Esophagus squamous epithelium (tissue), 5 donors: ENCODE measurements at regions not wholly inside any gene's neighbourhood (a gene's known extent, or its start where the extent isn't known, plus 50 kb on each side); places are given as distances from the start of the nearest gene placed in this dataset.

Source experiments
- DNase-seq: peaks from one replicate; lab custom pipeline; 2025; lab: John Stamatoyannopoulos, UW
- H3K27ac ChIP-seq, 4 donors: fragments of 200-600 bp; sonication (generic); one replicate each; pipeline ENCODE4 v1.5.1; 2016 to 2019; ENCODE audit warnings: mild to moderate bottlenecking in 1 of 4
- H3K27me3 ChIP-seq, 4 donors: fragments of 200-600 bp; sonication (generic); 1 replicate in 3 of 4; 2 replicates in 1 of 4; pipeline versions ENCODE4 v1.5.1 to v1.6.0; 2017 to 2021; ENCODE audit warnings: antibody characterized with exemption in 1 of 4
- H3K36me3 ChIP-seq, 3 donors: fragments of 200-600 bp; sonication (generic); one replicate each; pipeline ENCODE4 v1.5.1; 2016 to 2019
- H3K4me1 ChIP-seq, 3 donors: fragments of 200-600 bp; sonication (generic); one replicate each; pipeline ENCODE4 v1.5.1; 2017 to 2019
- H3K4me3 ChIP-seq, 4 donors: fragments of 200-600 bp; sonication (generic); 1 replicate in 3 of 4; 2 replicates in 1 of 4; pipeline ENCODE4 v1.5.1; 2016 to 2019; ENCODE audit warnings: mild to moderate bottlenecking in 2 of 4, moderate library complexity in 1 of 4
- H3K9me3 ChIP-seq, 3 donors: fragments of 200-600 bp; sonication (generic); one replicate each; pipeline ENCODE4 v1.5.1; 2016 to 2019
- POLR2A ChIP-seq, 4 donors: fragments of 450-650 bp; IDR thresholded peaks; one replicate each; pipeline ENCODE4 v1.6.1; 2017; ENCODE audit warnings: antibody characterized with exemption in 4 of 4, mild to moderate bottlenecking in 4 of 4, moderate library complexity in 3 of 4
- WGBS, 2 donors: methylation state at CpG; one replicate each; pipeline ENCODE4 v1.1.5; 2018; 5-methylcytosine and 5-hydroxymethylcytosine counted together
- intact Hi-C: fragments of 100-400 bp; cut with DNase I; formaldehyde crosslinking; loops from one replicate; pipeline ENCODE4 v1.15.0; 2022
- TF ChIP-seq, protein P1 (sequence below), 6 experiments: fragments of 450-650 bp in 4 of 6; fragments of 200-600 bp in 2 of 6; sonication (generic) in 2 of 6; IDR thresholded peaks; one replicate each; pipeline ENCODE4 v1.5.1; 2016 to 2019; ENCODE audit warnings: antibody characterized with exemption in 6 of 6, mild to moderate bottlenecking in 4 of 6, moderate library complexity in 4 of 6
- donor health status: DM: yes; HTN: yes; CAD: no.

DNA sequence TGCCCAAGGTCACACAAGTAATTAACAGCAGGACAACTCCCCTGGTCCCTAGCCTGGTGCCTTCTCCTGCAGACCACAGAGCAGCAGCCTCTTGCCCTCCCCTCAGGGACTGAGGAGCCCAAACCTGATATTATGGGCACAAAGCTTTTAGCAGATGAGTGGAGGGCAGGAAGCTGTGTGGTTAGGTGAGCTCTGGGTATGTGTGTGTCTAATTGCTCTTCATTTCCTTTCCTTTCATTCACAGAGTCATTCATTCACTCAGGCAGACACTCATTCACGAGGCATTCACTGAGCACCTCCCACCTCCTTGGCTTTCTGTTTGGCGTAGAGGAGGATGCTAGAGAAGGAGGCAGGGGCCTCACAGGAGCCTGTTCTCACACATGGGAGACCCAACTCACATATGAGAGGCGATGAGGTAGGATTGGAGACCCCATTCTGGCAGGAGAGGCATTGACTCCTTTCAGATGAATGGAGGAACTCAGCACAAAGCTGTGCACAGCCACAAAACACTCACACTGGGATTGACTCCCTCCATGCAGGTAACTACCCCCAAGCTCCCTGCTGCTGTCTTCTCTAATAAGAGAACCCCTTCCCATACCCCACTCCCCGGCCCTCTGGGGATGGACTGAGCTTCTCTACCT is 306.8 kb upstream of the SKOR2 start:
- no peak overlapping the region for H3K27ac ChIP-seq
- no peaks in the 10 kb centered on the region for H3K4me1 ChIP-seq
- DNase-seq: no peak
- peaks cover 0 to 39% (median 0%) of the 10 kb centered on the region in 4 donors for H3K27me3 ChIP-seq
- TF ChIP-seq, protein P1, sequence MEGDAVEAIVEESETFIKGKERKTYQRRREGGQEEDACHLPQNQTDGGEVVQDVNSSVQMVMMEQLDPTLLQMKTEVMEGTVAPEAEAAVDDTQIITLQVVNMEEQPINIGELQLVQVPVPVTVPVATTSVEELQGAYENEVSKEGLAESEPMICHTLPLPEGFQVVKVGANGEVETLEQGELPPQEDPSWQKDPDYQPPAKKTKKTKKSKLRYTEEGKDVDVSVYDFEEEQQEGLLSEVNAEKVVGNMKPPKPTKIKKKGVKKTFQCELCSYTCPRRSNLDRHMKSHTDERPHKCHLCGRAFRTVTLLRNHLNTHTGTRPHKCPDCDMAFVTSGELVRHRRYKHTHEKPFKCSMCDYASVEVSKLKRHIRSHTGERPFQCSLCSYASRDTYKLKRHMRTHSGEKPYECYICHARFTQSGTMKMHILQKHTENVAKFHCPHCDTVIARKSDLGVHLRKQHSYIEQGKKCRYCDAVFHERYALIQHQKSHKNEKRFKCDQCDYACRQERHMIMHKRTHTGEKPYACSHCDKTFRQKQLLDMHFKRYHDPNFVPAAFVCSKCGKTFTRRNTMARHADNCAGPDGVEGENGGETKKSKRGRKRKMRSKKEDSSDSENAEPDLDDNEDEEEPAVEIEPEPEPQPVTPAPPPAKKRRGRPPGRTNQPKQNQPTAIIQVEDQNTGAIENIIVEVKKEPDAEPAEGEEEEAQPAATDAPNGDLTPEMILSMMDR (IDR thresholded peaks at IDR 0.05): no peak
- TF ChIP-seq POLR2A (IDR thresholded peaks at IDR 0.05): no peak
- H3K4me3 ChIP-seq: no peak overlapping the region
- WGBS, 2 donors: 39 to 57% methylated on average over 4 of the region's 4 CpGs
- intact Hi-C loops: no loop called here
- H3K9me3 ChIP-seq: no peaks in the 10 kb centered on the region
- H3K36me3 ChIP-seq: no peaks in the 10 kb centered on the region

DNA sequence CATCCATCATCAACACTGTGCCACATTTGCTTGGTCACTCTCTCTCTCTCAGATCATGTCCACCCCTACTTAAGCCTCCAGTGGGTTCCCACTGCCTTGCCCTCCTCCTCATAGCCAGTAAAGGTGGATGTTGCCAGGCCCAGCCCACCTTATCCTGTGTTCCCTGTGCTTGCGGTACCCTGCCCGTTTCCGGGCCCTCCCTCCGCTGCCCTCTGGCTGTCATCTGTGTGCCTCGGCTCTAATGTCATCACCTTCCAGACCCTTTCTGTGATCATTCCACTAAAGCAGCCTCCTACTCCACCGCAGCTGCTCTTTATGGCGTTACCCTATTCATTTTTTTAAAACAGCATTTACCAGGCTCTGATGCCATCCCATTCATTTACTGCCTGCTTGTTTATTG is 305.7 kb upstream of the SKOR2 start:
- intact Hi-C loops: no loop called here
- H3K4me3 ChIP-seq: no peak overlapping the region
- WGBS, 2 donors: 77% methylated on average over 7 of the region's 7 CpGs
- H3K27ac ChIP-seq: no peak overlapping the region
- no peaks in the 10 kb centered on the region for H3K36me3 ChIP-seq
- no peaks in the 10 kb centered on the region for H3K9me3 ChIP-seq
- DNase-seq: no peak
- no peaks in the 10 kb centered on the region for H3K4me1 ChIP-seq
- peaks cover 0 to 36% (median 0%) of the 10 kb centered on the region in 4 donors for H3K27me3 ChIP-seq
- TF ChIP-seq POLR2A (IDR thresholded peaks at IDR 0.05): no peak
- TF ChIP-seq, protein P1 (IDR thresholded peaks at IDR 0.05): no peak

DNA sequence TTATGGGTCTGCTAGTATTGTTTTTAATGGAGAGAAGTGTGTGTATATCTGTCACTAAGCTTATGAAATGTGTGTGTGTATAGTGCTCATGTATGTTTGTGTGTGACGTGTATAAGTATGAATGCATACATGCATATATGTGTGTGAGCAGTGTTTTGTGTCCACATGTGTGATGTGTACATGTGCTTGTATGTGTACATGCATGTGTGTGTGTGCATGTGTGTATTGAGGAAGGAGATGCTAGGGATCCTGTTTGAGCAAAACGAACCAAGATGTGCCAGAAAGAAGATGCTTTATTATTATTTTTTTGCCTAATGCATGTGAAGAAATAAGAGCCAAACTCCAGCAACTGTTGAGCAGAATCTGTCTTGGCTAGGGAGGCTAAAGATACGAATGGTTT is 301.3 kb upstream of the SKOR2 start:
- intact Hi-C loops: no loop called here

DNA sequence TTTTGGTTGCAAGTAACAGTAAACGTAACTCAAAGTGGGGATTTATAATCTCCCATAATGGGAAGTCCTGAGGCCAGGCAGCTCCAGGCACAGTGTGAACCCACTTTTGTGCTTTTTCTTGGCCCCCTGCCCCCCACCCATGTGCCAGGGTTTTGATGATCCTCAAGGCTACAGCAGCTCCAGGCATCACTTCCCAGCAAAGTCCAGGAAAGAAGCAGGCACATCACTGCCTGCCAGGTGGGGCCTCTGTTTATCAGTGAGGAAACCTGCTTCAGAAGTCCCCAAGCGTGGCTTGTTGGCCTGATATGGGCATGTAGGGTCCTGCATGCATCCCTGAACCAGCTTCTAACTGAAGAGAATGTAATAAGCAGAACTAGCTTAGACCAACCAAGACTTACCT is 299.2 kb upstream of the SKOR2 start:
- no peaks in the 10 kb centered on the region for H3K36me3 ChIP-seq
- H3K4me3 ChIP-seq: no peak overlapping the region
- no peak for DNase-seq
- 50 to 100% methylated on average over 1 to 2 of the region's 2 CpGs for WGBS, 2 donors
- H3K4me1 ChIP-seq: no peaks in the 10 kb centered on the region
- H3K27me3 ChIP-seq: peaks cover 0 to 5% (median 0%) of the 10 kb centered on the region in 4 donors
- H3K9me3 ChIP-seq: no peaks in the 10 kb centered on the region
- TF ChIP-seq, protein P1 (IDR thresholded peaks at IDR 0.05): no peak
- no peak for TF ChIP-seq POLR2A (IDR thresholded peaks at IDR 0.05)
- no peak overlapping the region for H3K27ac ChIP-seq
- intact Hi-C loops: no loop called here

More for the DNA sequence above, 301.3 kb upstream of the SKOR2 start:
- H3K36me3 ChIP-seq: no peaks in the 10 kb centered on the region
- H3K27ac ChIP-seq: no peak overlapping the region
- no peak overlapping the region for H3K4me3 ChIP-seq
- H3K9me3 ChIP-seq: no peaks in the 10 kb centered on the region
- no peaks in the 10 kb centered on the region for H3K4me1 ChIP-seq
- no peaks in the 10 kb centered on the region for H3K27me3 ChIP-seq
- TF ChIP-seq, protein P1 (IDR thresholded peaks at IDR 0.05): no peak
- WGBS, 2 donors: 72 to 79% methylated on average over 3 of the region's 3 CpGs
- DNase-seq: no peak

DNA sequence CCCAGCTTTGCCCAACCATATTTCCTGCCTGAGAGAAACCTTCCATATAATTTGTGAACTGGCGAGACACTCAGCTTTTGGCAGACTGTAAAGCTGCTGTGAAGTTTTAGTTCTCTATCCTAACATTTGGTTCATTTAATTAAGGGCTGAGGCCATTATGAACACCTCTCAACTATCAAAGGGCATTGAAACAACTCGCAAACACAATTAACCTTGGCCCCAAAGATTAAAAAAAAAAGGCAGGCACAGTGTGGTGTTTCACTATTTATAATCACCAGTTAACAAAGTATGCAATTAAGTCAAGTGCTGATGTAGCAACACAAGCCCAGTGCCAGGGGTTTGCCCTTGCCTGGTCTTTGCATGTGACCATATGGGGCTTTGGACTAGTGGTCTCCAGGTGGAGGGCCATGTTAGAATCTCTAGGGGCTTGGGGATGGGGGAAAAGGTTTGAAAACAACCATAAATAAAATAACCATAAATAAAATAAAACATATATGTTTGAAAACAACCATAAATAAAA is 297.6 kb upstream of the SKOR2 start:
- no peak for TF ChIP-seq POLR2A (IDR thresholded peaks at IDR 0.05)
- TF ChIP-seq, protein P1 (IDR thresholded peaks at IDR 0.05): no peak

More for the DNA sequence above, 297.6 kb upstream of the SKOR2 start:
- Histone ChIP-seq H3K4me3 (no peak overlapping the region), H3K9me3 (no peaks in the 10 kb centered on the region), H3K27ac (no peak overlapping the region), H3K4me1 (no peaks in the 10 kb centered on the region), H3K27me3 (peaks cover 0 to 8% (median 0%) of the 10 kb centered on the region in 4 donors), H3K36me3 (no peaks in the 10 kb centered on the region)
- intact Hi-C loops: no loop called here
- DNase-seq: no peak
- 36 to 68% methylated on average over 2 of the region's 2 CpGs for WGBS, 2 donors
